Smooth muscle cell of the brain vasculature (primary cell): ENCODE measurements at regions not wholly inside any gene's neighbourhood (a gene's known extent, or its start where the extent isn't known, plus 50 kb on each side); places are given as distances from the start of the nearest gene placed in this dataset.

Experiments used
- DNase-seq: peaks from one replicate; pipeline ENCODE4 v3.0.0-alpha.2; 2012; ENCODE audit warnings: low read depth, low spot score

- no peak for DNase-seq
These were observed 55.3 kb upstream of the TECRL start for GRCh38 chr4:64464581-64464980.
